ENCODE measurements at regions not wholly inside any gene's neighbourhood (a gene's known extent, or its start where the extent isn't known, plus 50 kb on each side); places are given as distances from the start of the nearest gene placed in this dataset.
A peak's percentile ranks its signal among the peaks of the same experiment; 100 is the strongest.

- peaks cover 32% of the 10 kb centered on the region for H3K4me1 ChIP-seq
- Mint-ChIP-seq H3K36me3 (no peaks in the 10 kb centered on the region), H3K27me3 (ENCODE audit: insufficient read depth, low read depth) (no peaks in the 10 kb centered on the region), H3K27ac (no peak overlapping the region), H3K4me3 (no peak overlapping the region), H3K9me3 (no peaks in the 10 kb centered on the region), H3K4me1 (peaks cover 18% of the 10 kb centered on the region)
- no peaks in the 10 kb centered on the region for H3K36me3 ChIP-seq
- DNase-seq (ENCODE audit: low spot score) = peak; percentile 67
- H3F3A ChIP-seq (ENCODE audit: low read depth) = no peaks in the 10 kb centered on the region
- H3K4me2 ChIP-seq = peak overlapping the region; percentile 25
- H2AFZ ChIP-seq (replicated peaks) = no peak overlapping the region
- no peaks in the 10 kb centered on the region for H3K27me3 ChIP-seq
- H3K4me3 ChIP-seq = no peak overlapping the region
- H3K79me2 ChIP-seq (ENCODE audit: low read depth) = no peaks in the 10 kb centered on the region
- H3K27ac ChIP-seq = no peak overlapping the region
- no peaks in the 10 kb centered on the region for H4K20me1 ChIP-seq (ENCODE audit: low read depth)
- no peak overlapping the region for H3K9ac ChIP-seq
- no peaks in the 10 kb centered on the region for H3K9me3 ChIP-seq (ENCODE audit: low read depth)
- TF ChIP-seq EZH2phosphoT487 (IDR thresholded peaks at IDR 0.05) = no peak
- TF ChIP-seq EZH2 (IDR thresholded peaks at IDR 0.05) = no peak
- no peak for TF ChIP-seq CTCF (IDR thresholded peaks at IDR 0.05)
These were observed 84.3 kb upstream of the SKAP2 start for GRCh38 chr7:26948617-26949118.

- no peaks in the 10 kb centered on the region for H3K36me3 ChIP-seq
- no peak overlapping the region for H3K4me2 ChIP-seq
- H3K4me3 Mint-ChIP-seq = no peak overlapping the region
- peaks cover 18% of the 10 kb centered on the region for H3K4me1 ChIP-seq
- no peaks in the 10 kb centered on the region for H3K36me3 Mint-ChIP-seq
- H3K27me3 ChIP-seq = no peaks in the 10 kb centered on the region
- H3K4me3 ChIP-seq = no peak overlapping the region
- no peaks in the 10 kb centered on the region for H3K9me3 Mint-ChIP-seq
- H3K27me3 Mint-ChIP-seq (ENCODE audit: insufficient read depth, low read depth) = no peaks in the 10 kb centered on the region
- no peak for DNase-seq (ENCODE audit: low spot score)
- H3K9ac ChIP-seq = no peak overlapping the region
- H3K9me3 ChIP-seq (ENCODE audit: low read depth) = no peaks in the 10 kb centered on the region
- H3K79me2 ChIP-seq (ENCODE audit: low read depth) = no peaks in the 10 kb centered on the region
- no peak overlapping the region for H3K27ac Mint-ChIP-seq
- H4K20me1 ChIP-seq (ENCODE audit: low read depth) = no peaks in the 10 kb centered on the region
- H3K4me1 Mint-ChIP-seq = peaks cover 9% of the 10 kb centered on the region
- H2AFZ ChIP-seq (replicated peaks) = no peak overlapping the region
- TF ChIP-seq EZH2phosphoT487 (IDR thresholded peaks at IDR 0.05) (no peak), EZH2 (IDR thresholded peaks at IDR 0.05) (no peak), CTCF (IDR thresholded peaks at IDR 0.05) (no peak)
- no peaks in the 10 kb centered on the region for H3F3A ChIP-seq (ENCODE audit: low read depth)
- no peak overlapping the region for H3K27ac ChIP-seq
These were observed 80.3 kb upstream of the SKAP2 start for GRCh38 chr7:26944501-26945358.

GRCh38 chr7:26937939-26938623, 73.7 kb upstream of the SKAP2 start:
- no peaks in the 10 kb centered on the region for H3K4me1 ChIP-seq
- Mint-ChIP-seq H3K36me3 (no peaks in the 10 kb centered on the region), H3K4me3 (no peak overlapping the region), H3K9me3 (peaks cover 3% of the 10 kb centered on the region), H3K27ac (no peak overlapping the region), H3K27me3 (ENCODE audit: insufficient read depth, low read depth) (peaks cover 1% of the 10 kb centered on the region), H3K4me1 (no peaks in the 10 kb centered on the region)
- H3F3A ChIP-seq (ENCODE audit: low read depth) = no peaks in the 10 kb centered on the region
- H3K79me2 ChIP-seq (ENCODE audit: low read depth) = no peaks in the 10 kb centered on the region
- no peaks in the 10 kb centered on the region for H3K9me3 ChIP-seq (ENCODE audit: low read depth)
- no peaks in the 10 kb centered on the region for H4K20me1 ChIP-seq (ENCODE audit: low read depth)
- no peak overlapping the region for H3K4me2 ChIP-seq
- H3K27me3 ChIP-seq = no peaks in the 10 kb centered on the region
- H3K9ac ChIP-seq = no peak overlapping the region
- DNase-seq (ENCODE audit: low spot score) = no peak
- no peaks in the 10 kb centered on the region for H3K36me3 ChIP-seq
- TF ChIP-seq EZH2 (IDR thresholded peaks at IDR 0.05) (no peak), CTCF (IDR thresholded peaks at IDR 0.05) (no peak), EZH2phosphoT487 (IDR thresholded peaks at IDR 0.05) (no peak)
- H3K27ac ChIP-seq = no peak overlapping the region
- no peak overlapping the region for H3K4me3 ChIP-seq
- H2AFZ ChIP-seq (replicated peaks) = no peak overlapping the region
